HG03095 (cell line): ENCODE measurements at regions not wholly inside any gene's neighbourhood (a gene's known extent, or its start where the extent isn't known, plus 50 kb on each side); places are given as distances from the start of the nearest gene placed in this dataset.

Source experiments
- ATAC-seq: cut with Tn5 transposase; IDR thresholded peaks from one replicate; pipeline ENCODE4 v1.9.1; 2021; ENCODE audit warnings: moderate library complexity; ENCODE audit not compliant: unreplicated experiment

GRCh38 chr1:163872067-163872466 is 550.3 kb downstream of the NUF2 start:
- no peak for ATAC-seq

- ATAC-seq, result no peak
Measured at GRCh38 chr1:163874070-163874469, 552.3 kb downstream of the NUF2 start.

GRCh38 chr1:163875200-163875926 is 553.6 kb downstream of the NUF2 start:
- ATAC-seq, result no peak

- ATAC-seq, result no peak
Measured at GRCh38 chr1:163875927-163876320, 554.2 kb downstream of the NUF2 start.

GRCh38 chr1:163876546-163876945 is 554.8 kb downstream of the NUF2 start:
- ATAC-seq, result no peak

GRCh38 chr1:163877016-163877415 is 555.3 kb downstream of the NUF2 start:
- ATAC-seq, result no peak

- no peak for ATAC-seq
Measured at GRCh38 chr1:163885510-163885909, 563.8 kb downstream of the NUF2 start.

GRCh38 chr1:163896001-163896400 is 574.2 kb downstream of the NUF2 start:
- ATAC-seq, result no peak

GRCh38 chr1:163897412-163898155 is 575.8 kb downstream of the NUF2 start:
- ATAC-seq, result no peak

- no peak for ATAC-seq
Measured at GRCh38 chr1:163906283-163906682, 584.5 kb downstream of the NUF2 start.

GRCh38 chr1:163912170-163912884 is 590.6 kb downstream of the NUF2 start:
- ATAC-seq, result no peak

- ATAC-seq, result no peak
Measured at GRCh38 chr1:163914785-163915413, 593.1 kb downstream of the NUF2 start.

GRCh38 chr1:163922743-163923201 is 601.0 kb downstream of the NUF2 start:
- ATAC-seq, result peak; percentile 87

- ATAC-seq, result no peak
Measured at GRCh38 chr1:163924041-163924440, 602.3 kb downstream of the NUF2 start.

GRCh38 chr1:163927493-163927892 is 605.7 kb downstream of the NUF2 start:
- no peak for ATAC-seq

- ATAC-seq, result no peak
Measured at GRCh38 chr1:163928069-163928468, 606.3 kb downstream of the NUF2 start.

- no peak for ATAC-seq
Measured at GRCh38 chr1:163928651-163929050, 606.9 kb downstream of the NUF2 start.

- no peak for ATAC-seq
Measured at GRCh38 chr1:163932901-163933300, 611.1 kb downstream of the NUF2 start.

GRCh38 chr1:163933437-163933836 is 611.7 kb downstream of the NUF2 start:
- no peak for ATAC-seq

GRCh38 chr1:163935738-163936374 is 614.1 kb downstream of the NUF2 start:
- ATAC-seq, result no peak

GRCh38 chr1:163959622-163960021 is 599.4 kb upstream of the PBX1 start:
- no peak for ATAC-seq
